Psoas muscle (tissue), 7 donors: ENCODE measurements at regions not wholly inside any gene's neighbourhood (a gene's known extent, or its start where the extent isn't known, plus 50 kb on each side); places are given as distances from the start of the nearest gene placed in this dataset.
A peak's percentile ranks its signal among the peaks of the same experiment; 100 is the strongest.

ENCODE experiments used
- ATAC-seq, 4 donors: fragments of 200-7000 bp; cut with Tn5 transposase; one replicate each; pipeline ENCODE4 v1.9.1; 2020; ENCODE audit warnings: moderate library complexity in 3 of 4, mild to moderate bottlenecking in 2 of 4
- DNase-seq, 2 donors: peaks; one replicate each; pipeline ENCODE4 v3.0.0-alpha.2; 2020
- H3K27ac ChIP-seq: fragments of 200-600 bp; one replicate; pipeline ENCODE4 v1.8.0; 2022
- H3K27me3 ChIP-seq, 3 donors: fragments of 200-600 bp in 1 of 3; one replicate each; pipeline versions ENCODE4 v1.6.1 to v1.8.0; 2013 to 2022; ENCODE audit warnings: low read length in 2 of 3, mild to moderate bottlenecking in 2 of 3, moderate library complexity in 1 of 3; ENCODE audit not compliant: insufficient read depth in 3 of 3
- H3K36me3 ChIP-seq, 2 donors: fragments of 200-600 bp in 1 of 2; one replicate each; pipeline versions ENCODE4 v1.6.1 to v1.8.0; 2013 to 2022; ENCODE audit warnings: low read depth in 1 of 2, mild to moderate bottlenecking in 1 of 2, moderate library complexity in 1 of 2; ENCODE audit not compliant: insufficient read depth in 1 of 2
- H3K4me1 ChIP-seq: fragments of 200-600 bp; one replicate; pipeline ENCODE4 v1.8.0; 2022
- H3K4me3 ChIP-seq: fragments of 200-600 bp; one replicate; pipeline ENCODE4 v1.8.0; 2022; ENCODE audit warnings: mild to moderate bottlenecking
- H3K9me3 ChIP-seq: fragments of 200-600 bp; one replicate; pipeline ENCODE4 v1.8.0; 2022
- WGBS, 3 donors: extraction: QIAGEN DNeasy Blood & Tissue Kit; methylation state at CpG; one replicate each; pipeline versions ENCODE4 v1.1.6 to v1.1.7; 2013; 5-methylcytosine and 5-hydroxymethylcytosine counted together
- intact Hi-C, 2 donors: fragments of 100-400 bp; cut with DNase I; formaldehyde crosslinking; loops; one replicate each; pipeline versions ENCODE4 v1.11.0 to v1.14.2; 2022
- TF ChIP-seq, protein P1 (sequence below): fragments of 200-600 bp; IDR thresholded peaks from one replicate; pipeline ENCODE4 v1.8.0; 2022; ENCODE audit warnings: antibody characterized with exemption
- donor health status: healthy with polysubstance abuse.
- donor health status: DM: no; HTN: no; CAD: no; lungs with moderate emphysema.
- donor health status: Bipolar disorder and iron deficiency.
- donor health status: healthy.
- donor health status: DM: yes; HTN: yes; CAD: no.
- donor health status: DM: no; HTN: no; CAD: no.
- donor health status: DM: yes; HTN: yes; CAD: no.

DNA sequence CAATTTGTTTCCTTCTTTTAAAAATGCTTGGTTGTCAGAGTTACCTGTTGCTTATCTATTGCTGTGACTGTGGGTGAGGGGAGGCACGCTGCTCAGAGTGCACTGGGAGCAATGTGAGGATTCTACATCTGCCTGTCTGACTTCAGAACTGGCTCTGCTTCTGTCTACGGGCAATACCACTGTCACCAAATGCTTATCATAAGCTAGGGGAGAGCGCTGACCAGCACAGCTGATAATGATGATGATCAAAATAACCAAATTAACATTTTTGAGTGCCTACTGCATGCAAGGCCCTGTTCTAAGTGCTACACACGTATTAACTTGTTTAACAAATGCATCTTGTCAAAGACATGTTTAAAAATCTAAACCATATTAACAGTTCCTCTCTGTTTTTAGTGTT lies 79.2 kb upstream of the TPRG1 start:
- ATAC-seq (no peak), DNase-seq (no peak)
- Histone ChIP-seq H3K36me3 (no peaks in the 10 kb centered on the region), H3K9me3 (no peaks in the 10 kb centered on the region), H3K4me3 (no peak overlapping the region), H3K27me3 (no peaks in the 10 kb centered on the region), H3K4me1 (peaks cover 8% of the 10 kb centered on the region), H3K27ac (no peak overlapping the region)
- intact Hi-C loops, result no loop called here
- 78 to 86% (median 84%) methylated on average over 4 of the region's 4 CpGs for WGBS, 3 donors
- TF ChIP-seq, protein P1, sequence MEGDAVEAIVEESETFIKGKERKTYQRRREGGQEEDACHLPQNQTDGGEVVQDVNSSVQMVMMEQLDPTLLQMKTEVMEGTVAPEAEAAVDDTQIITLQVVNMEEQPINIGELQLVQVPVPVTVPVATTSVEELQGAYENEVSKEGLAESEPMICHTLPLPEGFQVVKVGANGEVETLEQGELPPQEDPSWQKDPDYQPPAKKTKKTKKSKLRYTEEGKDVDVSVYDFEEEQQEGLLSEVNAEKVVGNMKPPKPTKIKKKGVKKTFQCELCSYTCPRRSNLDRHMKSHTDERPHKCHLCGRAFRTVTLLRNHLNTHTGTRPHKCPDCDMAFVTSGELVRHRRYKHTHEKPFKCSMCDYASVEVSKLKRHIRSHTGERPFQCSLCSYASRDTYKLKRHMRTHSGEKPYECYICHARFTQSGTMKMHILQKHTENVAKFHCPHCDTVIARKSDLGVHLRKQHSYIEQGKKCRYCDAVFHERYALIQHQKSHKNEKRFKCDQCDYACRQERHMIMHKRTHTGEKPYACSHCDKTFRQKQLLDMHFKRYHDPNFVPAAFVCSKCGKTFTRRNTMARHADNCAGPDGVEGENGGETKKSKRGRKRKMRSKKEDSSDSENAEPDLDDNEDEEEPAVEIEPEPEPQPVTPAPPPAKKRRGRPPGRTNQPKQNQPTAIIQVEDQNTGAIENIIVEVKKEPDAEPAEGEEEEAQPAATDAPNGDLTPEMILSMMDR, result no peak

- ATAC-seq, result no peak
These were observed 77.2 kb upstream of the TPRG1 start for GRCh38 chr3:189094539-189094938.

DNA sequence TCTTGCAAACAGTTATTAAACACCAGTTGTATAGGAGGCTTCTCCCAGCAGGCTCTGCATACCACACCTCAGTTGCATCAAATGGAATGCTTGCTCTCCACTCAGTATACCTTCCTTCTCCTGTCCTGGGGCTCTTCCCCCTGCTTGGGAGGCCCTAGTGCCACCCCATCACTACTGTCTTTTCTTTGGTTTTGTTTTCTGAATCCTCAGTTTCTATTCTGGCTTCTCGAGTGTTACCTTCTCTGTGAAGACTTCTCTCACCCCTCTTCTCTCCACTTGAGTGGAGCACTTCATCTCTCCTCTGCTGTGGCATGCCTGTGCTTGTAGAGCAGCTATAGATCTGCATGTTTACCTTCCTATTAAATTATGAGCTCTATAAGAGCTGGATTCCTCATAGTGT lies 75.7 kb upstream of the TPRG1 start:
- intact Hi-C loops, result no loop called here
- peaks cover 17% of the 10 kb centered on the region for H3K4me1 ChIP-seq
- WGBS, 3 donors, result 84 to 96% (median 92%) methylated on average over 1 of the region's 1 CpG
- H3K9me3 ChIP-seq, result no peaks in the 10 kb centered on the region
- TF ChIP-seq, protein P1, result no peak
- ATAC-seq, result no peak
- no peaks in the 10 kb centered on the region for H3K27me3 ChIP-seq
- no peaks in the 10 kb centered on the region for H3K36me3 ChIP-seq
- H3K27ac ChIP-seq, result no peak overlapping the region
- DNase-seq, result no peak
- H3K4me3 ChIP-seq, result no peak overlapping the region

More at GRCh38 chr3:189094539-189094938, 77.2 kb upstream of the TPRG1 start:
- no peak for DNase-seq
- no peak overlapping the region for H3K4me3 ChIP-seq
- 81 to 92% (median 83%) methylated on average over 6 of the region's 6 CpGs for WGBS, 3 donors
- peaks cover 17% of the 10 kb centered on the region for H3K4me1 ChIP-seq
- intact Hi-C loops, result no loop called here
- no peaks in the 10 kb centered on the region for H3K9me3 ChIP-seq
- no peaks in the 10 kb centered on the region for H3K36me3 ChIP-seq
- TF ChIP-seq, protein P1, result no peak
- H3K27me3 ChIP-seq, result no peaks in the 10 kb centered on the region
- no peak overlapping the region for H3K27ac ChIP-seq

- peak overlapping the region; percentile 95 for H3K27ac ChIP-seq
- 20 to 36% (median 22%) methylated on average over 12 of the region's 12 CpGs for WGBS, 3 donors
- H3K9me3 ChIP-seq, result no peaks in the 10 kb centered on the region
- H3K36me3 ChIP-seq, result no peaks in the 10 kb centered on the region
- intact Hi-C loops, result no loop called here
- DNase-seq, result peak; percentile 91 to 96
- peaks cover 17% of the 10 kb centered on the region for H3K4me1 ChIP-seq
- peak overlapping the region; percentile 67 for H3K4me3 ChIP-seq
- TF ChIP-seq, protein P1, result no peak
- ATAC-seq, result peak; percentile 88 to 93 (median 92)
- H3K27me3 ChIP-seq, result no peaks in the 10 kb centered on the region
These were observed 72.7 kb upstream of the TPRG1 start for GRCh38 chr3:189099031-189099471.
